ENCODE measurements at regions not wholly inside any gene's neighbourhood (a gene's known extent, or its start where the extent isn't known, plus 50 kb on each side); places are given as distances from the start of the nearest gene placed in this dataset.
"Not testable (repeated sequence)": the region's sequence is repeated elsewhere in the genome, so short reads cannot be mapped to it uniquely, and the experiment has no call there.

GRCh38 chr2:61774351-61774750, 79.5 kb downstream of the FAM161A start:
- DNase-seq (ENCODE audit: low read depth in 4 of 4, low spot score in 1 of 4), result no peak

- no peak for DNase-seq (ENCODE audit: low read depth in 4 of 4, low spot score in 1 of 4)
These were observed 81.7 kb downstream of the FAM161A start for GRCh38 chr2:61771904-61772845.

DNA sequence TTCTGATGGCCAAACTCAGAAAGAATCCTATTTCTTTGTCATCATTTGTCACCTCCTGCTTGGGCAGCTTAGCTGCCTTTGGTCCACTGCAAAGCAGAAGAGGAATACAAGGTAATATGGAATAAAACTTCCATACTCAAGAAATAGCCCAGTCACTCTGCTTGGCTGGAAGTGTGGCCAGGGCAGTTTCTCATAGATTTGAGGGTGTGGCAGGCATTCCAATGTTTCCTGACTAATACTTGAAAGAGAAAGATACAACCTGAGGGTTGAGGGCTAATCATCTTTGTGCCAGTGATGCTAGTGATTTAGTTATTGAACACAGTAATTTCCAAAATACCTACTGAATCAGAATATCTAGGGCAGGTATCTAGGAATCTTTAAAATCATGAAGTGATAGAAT, 83.1 kb downstream of the FAM161A start:
- DNase-seq (ENCODE audit: low read depth in 4 of 4, low spot score in 1 of 4), result no peak

DNA sequence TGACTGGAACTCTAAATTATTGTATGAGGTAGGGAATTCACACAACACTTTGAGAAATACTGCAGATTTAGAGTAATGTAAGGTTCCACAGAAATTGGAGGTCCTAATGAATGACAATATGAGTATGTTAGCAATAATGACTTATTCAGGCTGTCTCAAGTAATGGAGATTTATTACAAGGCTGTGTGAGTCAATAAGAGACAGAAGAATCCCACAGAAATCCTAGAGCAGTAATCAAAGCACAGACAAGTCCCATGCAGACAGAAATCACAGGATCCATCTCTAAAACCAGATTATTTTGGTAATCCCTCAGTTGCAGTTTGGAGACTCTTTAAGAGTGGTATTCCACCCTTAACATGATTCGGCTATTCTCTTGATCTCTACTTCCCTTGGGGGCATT, 83.6 kb downstream of the FAM161A start:
- DNase-seq (ENCODE audit: low read depth in 4 of 4, low spot score in 1 of 4), result no peak

- DNase-seq (ENCODE audit: low read depth in 4 of 4, low spot score in 1 of 4), result no peak
These were observed 84.7 kb downstream of the FAM161A start for GRCh38 chr2:61769093-61769675.

- DNase-seq (ENCODE audit: low read depth in 4 of 4, low spot score in 1 of 4), result peak; percentile 90 to 95 (median 93)
These were observed 89.6 kb downstream of the FAM161A start for GRCh38 chr2:61764035-61764800.

GRCh38 chr2:61763605-61764034, 90.2 kb downstream of the FAM161A start:
- DNase-seq (ENCODE audit: low read depth in 4 of 4, low spot score in 1 of 4), result no peak

DNA sequence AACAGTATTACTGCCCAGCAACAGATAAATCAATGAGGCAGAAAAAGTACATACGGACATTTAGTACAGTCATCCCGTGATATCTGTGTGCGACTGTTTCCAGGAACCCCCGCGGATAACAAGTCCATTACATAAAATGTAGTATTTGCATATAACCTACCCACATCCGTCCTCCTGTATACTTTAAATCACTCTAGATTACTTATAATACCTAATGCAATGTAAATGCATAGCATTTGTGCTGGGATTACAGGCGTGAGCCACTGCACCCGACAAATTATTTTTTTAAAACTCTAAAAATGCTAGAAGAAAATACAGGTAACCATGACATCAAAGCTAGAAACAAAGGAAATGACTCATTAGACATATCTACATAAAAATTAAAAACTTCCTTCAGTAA, 91.6 kb downstream of the FAM161A start:
- DNase-seq (ENCODE audit: low read depth in 4 of 4, low spot score in 1 of 4), result no peak

DNA sequence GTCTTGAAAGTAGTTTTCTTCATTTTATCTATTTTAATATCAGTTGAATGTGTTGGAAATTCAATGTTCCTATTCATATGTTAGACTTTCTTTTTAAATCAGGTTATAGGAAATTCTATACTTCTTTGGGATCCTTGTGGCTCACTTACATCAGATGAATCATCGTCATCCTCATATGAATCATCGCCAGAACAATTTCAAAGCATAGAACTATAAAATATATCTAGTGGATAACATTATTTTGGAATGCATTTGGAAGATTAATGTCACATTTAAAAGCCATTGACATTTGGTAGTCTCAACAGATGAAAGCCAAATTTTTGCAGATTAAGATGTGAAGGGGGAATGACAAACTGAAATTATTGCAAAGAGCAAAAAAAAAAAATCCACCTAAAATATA, 94.1 kb downstream of the FAM161A start:
- no peak for DNase-seq (ENCODE audit: low read depth in 4 of 4, low spot score in 1 of 4)

- no peak for DNase-seq (ENCODE audit: low read depth in 4 of 4, low spot score in 1 of 4)
These were observed 94.9 kb downstream of the FAM161A start for GRCh38 chr2:61759005-61759404.

DNA sequence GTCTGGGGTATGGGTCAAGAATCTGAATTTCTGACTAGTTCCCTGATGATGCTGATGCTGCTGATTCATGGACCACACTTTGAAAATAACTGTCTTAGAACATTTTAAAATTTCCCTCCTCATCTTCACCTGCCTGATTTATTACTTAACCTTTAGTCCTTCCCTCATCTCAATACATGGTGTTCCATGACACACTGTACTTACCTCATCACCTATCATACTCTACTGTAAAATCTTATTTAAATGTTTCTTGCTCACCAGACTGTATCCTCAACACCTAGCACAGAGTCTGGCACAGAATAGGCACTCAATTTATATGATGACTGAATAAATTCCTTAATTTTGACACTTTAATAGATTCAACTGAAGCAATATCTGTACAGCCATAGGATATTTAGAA, 95.7 kb downstream of the FAM161A start:
- DNase-seq (ENCODE audit: low read depth in 4 of 4, low spot score in 1 of 4), result no peak

- DNase-seq (ENCODE audit: low read depth in 4 of 4, low spot score in 1 of 4), result no peak
These were observed 100.3 kb downstream of the FAM161A start for GRCh38 chr2:61753512-61753911.

DNA sequence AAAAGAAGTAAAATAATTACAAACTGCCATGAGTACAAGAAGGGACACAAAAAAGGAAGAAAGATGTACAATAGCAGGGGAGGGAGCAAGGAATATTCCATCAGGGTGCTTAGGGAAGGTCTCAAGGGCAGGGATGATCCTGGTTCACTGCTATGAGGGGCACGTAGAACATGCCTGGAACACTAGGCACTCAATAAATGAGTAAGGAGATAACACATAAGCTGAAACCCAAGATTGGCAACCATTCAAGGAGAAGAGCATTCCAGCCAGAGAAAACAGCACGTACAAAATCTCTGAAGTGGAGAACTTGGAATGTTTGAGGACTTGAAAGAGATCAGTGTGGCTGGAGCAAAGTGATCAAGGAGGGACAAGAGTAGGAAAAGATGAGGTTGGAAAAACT, 103.2 kb downstream of the FAM161A start:
- DNase-seq (ENCODE audit: low read depth in 4 of 4, low spot score in 1 of 4), result no peak

DNA sequence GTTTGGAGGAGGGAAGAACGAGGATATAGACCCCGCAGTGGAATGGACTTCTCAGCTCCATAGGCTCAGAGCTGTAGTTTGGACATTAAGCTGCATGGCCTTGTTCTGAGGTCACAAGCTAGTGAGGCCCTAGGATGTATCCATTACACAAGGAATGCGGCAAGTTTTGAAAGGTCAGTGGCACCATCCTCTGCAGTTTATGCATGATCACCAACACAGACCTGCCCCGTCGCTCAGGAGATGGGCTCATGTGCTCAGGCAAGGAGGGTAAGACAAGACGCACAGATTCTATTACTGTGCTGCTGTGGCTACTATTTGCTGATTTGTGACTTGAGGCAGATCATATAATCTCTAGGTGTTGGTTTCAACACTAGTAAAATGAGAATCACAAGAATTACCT, 110.9 kb downstream of the FAM161A start:
- DNase-seq (ENCODE audit: low read depth in 4 of 4, low spot score in 1 of 4), result no peak

DNA sequence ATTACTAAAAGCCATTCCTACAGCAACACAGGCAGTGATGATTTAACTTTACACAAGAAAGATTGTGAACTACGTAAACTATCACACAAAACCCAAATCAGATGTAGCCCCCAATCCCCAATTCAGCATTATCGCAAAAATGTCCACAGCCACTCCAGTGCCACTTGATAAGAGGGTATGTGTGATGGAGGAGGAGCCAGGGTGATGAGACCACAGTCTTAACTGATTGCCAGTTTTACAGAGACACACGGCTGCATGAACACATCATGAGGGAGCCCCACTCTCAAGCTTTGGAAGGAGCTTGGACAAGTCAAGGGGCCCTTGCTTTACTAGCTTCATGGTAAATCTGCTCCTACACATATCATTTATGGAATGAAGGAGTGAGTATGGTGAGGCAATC, 116.0 kb downstream of the FAM161A start:
- DNase-seq (ENCODE audit: low read depth in 4 of 4, low spot score in 1 of 4), result no peak

DNA sequence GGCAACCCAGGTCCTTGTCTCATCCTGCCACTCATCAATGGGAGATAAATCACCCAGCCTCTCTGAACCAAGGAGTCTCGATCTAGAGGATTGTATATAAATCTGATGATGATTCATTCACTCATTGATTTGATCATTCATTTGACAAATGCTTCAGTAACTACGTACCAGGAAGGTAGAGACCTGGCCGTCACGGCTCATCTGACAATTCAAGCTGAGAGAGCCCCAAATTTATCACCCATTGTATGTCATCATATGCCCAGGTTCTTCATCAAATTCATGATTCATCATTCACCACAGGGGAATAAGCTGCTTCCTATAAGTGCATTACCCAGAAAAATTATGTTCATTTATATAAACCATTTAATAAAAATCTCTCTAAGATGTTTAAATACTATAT, 116.9 kb downstream of the FAM161A start:
- DNase-seq (ENCODE audit: low read depth in 4 of 4, low spot score in 1 of 4), result no peak

DNA sequence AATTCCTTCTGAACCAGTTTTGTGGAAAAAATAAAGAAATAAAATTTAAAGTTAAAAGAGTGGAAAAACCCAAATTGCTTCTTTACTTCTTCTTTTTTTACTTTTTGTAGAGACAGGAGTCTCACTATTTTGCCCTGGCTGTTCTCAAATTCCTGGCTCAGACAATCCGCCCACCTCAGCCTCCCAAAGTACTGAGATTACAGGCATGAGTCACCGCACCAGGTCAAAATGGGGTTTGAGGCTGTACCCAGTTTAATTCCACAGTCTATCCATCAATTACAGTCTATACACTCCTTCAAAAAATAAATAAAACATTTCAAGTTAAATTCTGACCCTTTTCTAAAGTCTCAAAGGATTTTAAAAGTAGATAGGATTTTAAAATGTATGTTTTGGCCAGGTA, 120.3 kb downstream of the FAM161A start:
- DNase-seq (ENCODE audit: low read depth in 4 of 4, low spot score in 1 of 4), result no peak

DNA sequence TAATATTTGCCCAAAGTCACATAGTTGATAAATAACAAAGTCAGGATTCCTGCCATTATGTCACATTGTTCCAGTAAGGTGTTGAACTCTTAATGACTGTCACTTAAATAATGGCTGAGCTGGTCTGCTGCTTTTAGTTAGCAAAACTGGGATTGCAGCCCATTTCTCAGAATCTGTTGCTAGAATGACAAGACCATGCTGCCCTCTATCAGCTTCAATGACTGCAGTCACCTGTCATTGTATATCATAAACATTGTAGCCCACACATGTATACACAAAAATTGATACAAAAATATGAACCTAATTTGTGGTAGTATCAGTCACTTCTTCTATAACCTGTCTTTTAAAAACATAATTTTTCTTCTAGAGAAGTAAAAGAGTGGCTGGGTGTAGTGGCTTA, 121.1 kb downstream of the FAM161A start:
- no peak for DNase-seq (ENCODE audit: low read depth in 4 of 4, low spot score in 1 of 4)

- no peak for DNase-seq (ENCODE audit: low read depth in 4 of 4, low spot score in 1 of 4)
These were observed 126.1 kb downstream of the FAM161A start for GRCh38 chr2:61727746-61728145.

DNA sequence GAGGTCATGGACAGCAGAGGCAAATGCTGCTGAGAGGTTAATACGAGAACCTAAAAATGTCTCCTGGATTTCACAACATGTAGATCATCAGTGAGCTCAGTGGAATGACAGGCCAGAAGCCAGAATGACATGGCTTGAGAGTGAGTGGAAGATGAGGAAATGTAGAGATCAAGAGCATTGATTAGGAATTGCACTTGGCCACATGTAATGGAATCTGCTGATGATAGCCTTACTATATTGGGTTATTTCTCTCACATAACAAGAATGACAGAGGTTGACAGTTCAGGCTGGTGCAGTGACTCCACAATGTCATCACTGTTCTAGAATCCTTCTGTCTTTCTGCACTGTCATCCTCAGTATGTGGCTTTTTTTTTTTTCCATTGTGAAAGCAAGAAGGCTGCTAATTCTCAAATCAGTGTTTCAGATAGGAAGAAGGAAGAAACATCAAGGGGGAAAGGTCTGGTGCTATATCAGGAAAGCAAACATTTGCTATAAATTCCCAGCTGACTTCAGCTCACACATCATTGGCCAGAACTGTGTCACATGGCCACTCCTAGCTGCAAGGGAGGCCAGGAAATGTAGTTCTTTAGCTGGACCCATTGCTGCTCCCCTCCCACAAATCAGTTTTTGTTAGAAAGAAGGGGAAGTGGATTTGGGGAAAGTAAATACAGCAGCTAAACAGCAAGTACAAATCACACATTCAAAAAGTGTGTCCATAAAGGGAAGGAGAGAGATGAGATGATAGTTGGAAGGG, 127.2 kb downstream of the FAM161A start:
- no peak for DNase-seq (ENCODE audit: low read depth in 4 of 4, low spot score in 1 of 4)

GRCh38 chr2:61723364-61723763, 130.5 kb downstream of the FAM161A start:
- DNase-seq (ENCODE audit: low read depth in 4 of 4, low spot score in 1 of 4), result not testable (repeated sequence)
